ENCODE measurements at regions not wholly inside any gene's neighbourhood (a gene's known extent, or its start where the extent isn't known, plus 50 kb on each side); places are given as distances from the start of the nearest gene placed in this dataset.

DNA sequence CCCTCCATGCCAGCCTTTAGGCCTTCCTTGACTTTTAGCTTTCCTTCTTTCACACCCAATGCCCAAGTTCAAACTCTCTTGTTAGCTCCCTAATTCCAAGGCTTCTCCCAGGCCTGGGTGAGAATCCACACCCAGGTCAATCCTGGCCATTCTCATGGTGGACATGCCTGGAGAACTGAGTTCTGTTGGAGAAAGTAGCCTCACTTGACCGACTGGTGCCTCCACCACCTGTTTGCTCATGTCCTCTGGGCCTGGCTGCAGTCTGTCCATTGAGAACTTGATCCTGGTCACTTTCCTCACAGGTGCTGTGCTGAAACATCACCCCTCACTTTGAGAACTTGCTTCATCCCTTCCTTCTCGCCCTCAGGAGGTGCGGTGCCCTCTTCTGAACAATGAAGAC lies 189.1 kb upstream of the TWIST2 start:
- no peaks in the 10 kb centered on the region for H3K79me2 ChIP-seq (ENCODE audit: low read length)
- H3K9me2 ChIP-seq (replicated peaks; ENCODE audit: insufficient read depth, low read length): no peaks in the 10 kb centered on the region
- no peaks in the 10 kb centered on the region for H3K36me3 ChIP-seq (replicated peaks; ENCODE audit: insufficient read depth, low read length)
- H3K27ac ChIP-seq (ENCODE audit: low read length): no peak overlapping the region
- no peaks in the 10 kb centered on the region for H3F3A ChIP-seq (ENCODE audit: insufficient read depth, low read length)
- no peak overlapping the region for H2AFZ ChIP-seq (ENCODE audit: low read length)
- H4K20me1 ChIP-seq (ENCODE audit: insufficient read depth, low read length): no peaks in the 10 kb centered on the region
- no peak for DNase-seq
- no peaks in the 10 kb centered on the region for H3K9me3 ChIP-seq (replicated peaks; ENCODE audit: insufficient read depth, low read length)
- H3K27me3 ChIP-seq (replicated peaks; ENCODE audit: insufficient read depth, low read length): no peaks in the 10 kb centered on the region
- TF ChIP-seq EZH2 (optimal IDR thresholded peaks at IDR 0.05; ENCODE audit: low read depth, low read length) (no peak), EZH2phosphoT487 (IDR thresholded peaks at IDR 0.05; ENCODE audit: low read length) (no peak)
- TF ChIP-seq, protein P1, sequence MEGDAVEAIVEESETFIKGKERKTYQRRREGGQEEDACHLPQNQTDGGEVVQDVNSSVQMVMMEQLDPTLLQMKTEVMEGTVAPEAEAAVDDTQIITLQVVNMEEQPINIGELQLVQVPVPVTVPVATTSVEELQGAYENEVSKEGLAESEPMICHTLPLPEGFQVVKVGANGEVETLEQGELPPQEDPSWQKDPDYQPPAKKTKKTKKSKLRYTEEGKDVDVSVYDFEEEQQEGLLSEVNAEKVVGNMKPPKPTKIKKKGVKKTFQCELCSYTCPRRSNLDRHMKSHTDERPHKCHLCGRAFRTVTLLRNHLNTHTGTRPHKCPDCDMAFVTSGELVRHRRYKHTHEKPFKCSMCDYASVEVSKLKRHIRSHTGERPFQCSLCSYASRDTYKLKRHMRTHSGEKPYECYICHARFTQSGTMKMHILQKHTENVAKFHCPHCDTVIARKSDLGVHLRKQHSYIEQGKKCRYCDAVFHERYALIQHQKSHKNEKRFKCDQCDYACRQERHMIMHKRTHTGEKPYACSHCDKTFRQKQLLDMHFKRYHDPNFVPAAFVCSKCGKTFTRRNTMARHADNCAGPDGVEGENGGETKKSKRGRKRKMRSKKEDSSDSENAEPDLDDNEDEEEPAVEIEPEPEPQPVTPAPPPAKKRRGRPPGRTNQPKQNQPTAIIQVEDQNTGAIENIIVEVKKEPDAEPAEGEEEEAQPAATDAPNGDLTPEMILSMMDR (IDR thresholded peaks at IDR 0.05; ENCODE audit: low read length): no peak
- H3K4me1 ChIP-seq (ENCODE audit: low read length): no peaks in the 10 kb centered on the region
- no peak overlapping the region for H3K4me2 ChIP-seq (ENCODE audit: low read depth, low read length)
- no peak overlapping the region for H3K9ac ChIP-seq (ENCODE audit: low read length)
- no peak overlapping the region for H3K4me3 ChIP-seq (ENCODE audit: low read length)

DNA sequence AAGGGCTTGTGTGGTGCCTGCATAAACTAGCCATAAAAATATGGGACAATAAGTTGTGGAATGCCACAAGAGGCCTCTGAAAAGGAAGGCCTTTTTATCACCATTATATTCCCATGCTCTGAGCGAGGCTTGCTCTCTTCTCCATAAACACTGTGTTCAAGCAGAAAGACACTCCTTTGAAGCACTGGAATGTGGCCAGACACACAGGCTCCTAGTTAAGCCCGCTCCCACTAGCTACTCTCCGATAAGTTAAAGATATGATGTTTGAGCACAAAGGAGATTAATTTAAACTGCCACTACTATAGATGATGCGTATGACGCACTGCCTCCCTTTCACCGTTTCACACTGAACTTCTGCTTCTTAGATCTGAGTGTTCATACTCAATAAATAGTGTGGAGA lies 188.7 kb upstream of the TWIST2 start:
- Histone ChIP-seq H3K4me3 (ENCODE audit: low read length) (no peak overlapping the region), H3K27me3 (replicated peaks; ENCODE audit: insufficient read depth, low read length) (no peaks in the 10 kb centered on the region), H3K4me1 (ENCODE audit: low read length) (no peaks in the 10 kb centered on the region), H4K20me1 (ENCODE audit: insufficient read depth, low read length) (no peaks in the 10 kb centered on the region), H3K79me2 (ENCODE audit: low read length) (no peaks in the 10 kb centered on the region), H3K9ac (ENCODE audit: low read length) (no peak overlapping the region), H3K36me3 (replicated peaks; ENCODE audit: insufficient read depth, low read length) (no peaks in the 10 kb centered on the region), H2AFZ (ENCODE audit: low read length) (no peak overlapping the region), H3K4me2 (ENCODE audit: low read depth, low read length) (no peak overlapping the region), H3F3A (ENCODE audit: insufficient read depth, low read length) (no peaks in the 10 kb centered on the region), H3K9me3 (replicated peaks; ENCODE audit: insufficient read depth, low read length) (no peaks in the 10 kb centered on the region), H3K27ac (ENCODE audit: low read length) (no peak overlapping the region), H3K9me2 (replicated peaks; ENCODE audit: insufficient read depth, low read length) (no peaks in the 10 kb centered on the region)
- TF ChIP-seq, protein P1 (IDR thresholded peaks at IDR 0.05; ENCODE audit: low read length): no peak
- TF ChIP-seq EZH2 (optimal IDR thresholded peaks at IDR 0.05; ENCODE audit: low read depth, low read length): no peak
- no peak for TF ChIP-seq EZH2phosphoT487 (IDR thresholded peaks at IDR 0.05; ENCODE audit: low read length)
- no peak for DNase-seq

DNA sequence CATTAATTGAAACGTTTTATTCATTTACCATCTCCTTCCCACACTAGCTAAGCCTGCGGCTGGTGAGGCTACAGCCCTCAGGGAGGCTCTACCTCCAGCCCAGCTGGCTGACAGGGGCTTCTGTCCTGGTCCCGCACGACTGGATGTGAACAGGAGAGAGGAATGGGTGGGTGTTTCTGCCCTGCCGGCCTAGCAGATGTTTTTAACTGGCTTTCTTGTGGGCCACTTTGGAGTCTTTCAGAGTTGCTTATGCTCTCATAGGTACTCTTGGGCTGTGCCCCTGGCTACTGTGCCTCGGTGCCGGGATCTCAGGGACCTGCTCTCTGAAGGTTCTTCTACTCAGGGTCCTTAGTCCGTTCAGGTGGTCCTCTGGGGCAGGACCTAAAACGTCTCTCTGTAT lies 184.3 kb upstream of the TWIST2 start:
- TF ChIP-seq EZH2 (optimal IDR thresholded peaks at IDR 0.05; ENCODE audit: low read depth, low read length) (no peak), EZH2phosphoT487 (IDR thresholded peaks at IDR 0.05; ENCODE audit: low read length) (no peak)
- TF ChIP-seq, protein P1 (IDR thresholded peaks at IDR 0.05; ENCODE audit: low read length): no peak
- H3K9me2 ChIP-seq (replicated peaks; ENCODE audit: insufficient read depth, low read length): no peaks in the 10 kb centered on the region
- no peak overlapping the region for H3K4me3 ChIP-seq (ENCODE audit: low read length)
- no peak overlapping the region for H3K9ac ChIP-seq (ENCODE audit: low read length)
- no peak overlapping the region for H3K27ac ChIP-seq (ENCODE audit: low read length)
- DNase-seq: no peak
- no peak overlapping the region for H2AFZ ChIP-seq (ENCODE audit: low read length)
- no peaks in the 10 kb centered on the region for H3K4me1 ChIP-seq (ENCODE audit: low read length)
- H3K9me3 ChIP-seq (replicated peaks; ENCODE audit: insufficient read depth, low read length): no peaks in the 10 kb centered on the region
- no peaks in the 10 kb centered on the region for H3K27me3 ChIP-seq (replicated peaks; ENCODE audit: insufficient read depth, low read length)
- no peaks in the 10 kb centered on the region for H3K79me2 ChIP-seq (ENCODE audit: low read length)
- no peaks in the 10 kb centered on the region for H3K36me3 ChIP-seq (replicated peaks; ENCODE audit: insufficient read depth, low read length)
- H4K20me1 ChIP-seq (ENCODE audit: insufficient read depth, low read length): no peaks in the 10 kb centered on the region
- H3F3A ChIP-seq (ENCODE audit: insufficient read depth, low read length): no peaks in the 10 kb centered on the region
- H3K4me2 ChIP-seq (ENCODE audit: low read depth, low read length): no peak overlapping the region
